ENCODE measurements at regions not wholly inside any gene's neighbourhood (a gene's known extent, or its start where the extent isn't known, plus 50 kb on each side); places are given as distances from the start of the nearest gene placed in this dataset.

GRCh38 chr15:46555547-46555946 is 920.7 kb downstream of the SQOR start:
- TF ChIP-seq CTCF (conservative IDR thresholded peaks at IDR 0.05; ENCODE audit: low read depth, low read length) (no peak), EZH2 (IDR thresholded peaks at IDR 0.05; ENCODE audit: borderline replicate concordance, low read depth, low read length, poor library complexity, severe bottlenecking) (no peak)
